HS-5 (cell line): ENCODE measurements at regions not wholly inside any gene's neighbourhood (a gene's known extent, or its start where the extent isn't known, plus 50 kb on each side); places are given as distances from the start of the nearest gene placed in this dataset.
A peak's percentile ranks its signal among the peaks of the same experiment; 100 is the strongest.
"Not testable (repeated sequence)": the region's sequence is repeated elsewhere in the genome, so short reads cannot be mapped to it uniquely, and the experiment has no call there.

ENCODE experiments used
- DNase-seq: peaks from one replicate; pipeline ENCODE4 v3.0.0-alpha.2; 2012; ENCODE audit warnings: low read depth

- no peak for DNase-seq
These were observed 336.3 kb downstream of the DAD1 start for GRCh38 chr14:22252686-22253085.

- DNase-seq: no peak
These were observed 337.9 kb downstream of the DAD1 start for GRCh38 chr14:22251090-22251489.

- DNase-seq: no peak
These were observed 339.3 kb downstream of the DAD1 start for GRCh38 chr14:22249770-22250169.

GRCh38 chr14:22243971-22244581, 344.9 kb downstream of the DAD1 start:
- DNase-seq: no peak

- DNase-seq: not testable (repeated sequence)
These were observed 350.7 kb downstream of the DAD1 start for GRCh38 chr14:22238320-22238719.

- no peak for DNase-seq
These were observed 355.6 kb downstream of the DAD1 start for GRCh38 chr14:22233377-22233776.

- DNase-seq: no peak
These were observed 356.1 kb downstream of the DAD1 start for GRCh38 chr14:22232933-22233332.

GRCh38 chr14:22232486-22232885, 356.5 kb downstream of the DAD1 start:
- no peak for DNase-seq

GRCh38 chr14:22231018-22231417, 358.0 kb downstream of the DAD1 start:
- no peak for DNase-seq

- DNase-seq: no peak
These were observed 358.5 kb downstream of the DAD1 start for GRCh38 chr14:22230517-22230916.

- no peak for DNase-seq
These were observed 361.9 kb downstream of the DAD1 start for GRCh38 chr14:22227084-22227483.

GRCh38 chr14:22226381-22226780, 362.6 kb downstream of the DAD1 start:
- no peak for DNase-seq

- peak; percentile 19 for DNase-seq
These were observed 363.4 kb downstream of the DAD1 start for GRCh38 chr14:22225516-22226140.

- peak; percentile 5 for DNase-seq
These were observed 367.5 kb downstream of the DAD1 start for GRCh38 chr14:22221508-22221907.

GRCh38 chr14:22220427-22220826, 368.6 kb downstream of the DAD1 start:
- DNase-seq: peak; percentile 5

GRCh38 chr14:22218728-22219127, 370.3 kb downstream of the DAD1 start:
- DNase-seq: no peak

- no peak for DNase-seq
These were observed 375.9 kb downstream of the DAD1 start for GRCh38 chr14:22213120-22213519.

GRCh38 chr14:22210906-22211305, 378.1 kb downstream of the DAD1 start:
- no peak for DNase-seq

GRCh38 chr14:22210026-22210425, 379.0 kb downstream of the DAD1 start:
- no peak for DNase-seq

GRCh38 chr14:22203036-22203435, 386.0 kb downstream of the DAD1 start:
- DNase-seq: no peak

GRCh38 chr14:22202313-22202712, 386.7 kb downstream of the DAD1 start:
- DNase-seq: no peak

GRCh38 chr14:22200977-22201605, 387.9 kb downstream of the DAD1 start:
- no peak for DNase-seq

- not testable (repeated sequence) for DNase-seq
These were observed 388.9 kb downstream of the DAD1 start for GRCh38 chr14:22200131-22200530.

GRCh38 chr14:22194664-22195063, 394.4 kb downstream of the DAD1 start:
- no peak for DNase-seq
